ENCODE measurements at regions not wholly inside any gene's neighbourhood (a gene's known extent, or its start where the extent isn't known, plus 50 kb on each side); places are given as distances from the start of the nearest gene placed in this dataset.

DNA sequence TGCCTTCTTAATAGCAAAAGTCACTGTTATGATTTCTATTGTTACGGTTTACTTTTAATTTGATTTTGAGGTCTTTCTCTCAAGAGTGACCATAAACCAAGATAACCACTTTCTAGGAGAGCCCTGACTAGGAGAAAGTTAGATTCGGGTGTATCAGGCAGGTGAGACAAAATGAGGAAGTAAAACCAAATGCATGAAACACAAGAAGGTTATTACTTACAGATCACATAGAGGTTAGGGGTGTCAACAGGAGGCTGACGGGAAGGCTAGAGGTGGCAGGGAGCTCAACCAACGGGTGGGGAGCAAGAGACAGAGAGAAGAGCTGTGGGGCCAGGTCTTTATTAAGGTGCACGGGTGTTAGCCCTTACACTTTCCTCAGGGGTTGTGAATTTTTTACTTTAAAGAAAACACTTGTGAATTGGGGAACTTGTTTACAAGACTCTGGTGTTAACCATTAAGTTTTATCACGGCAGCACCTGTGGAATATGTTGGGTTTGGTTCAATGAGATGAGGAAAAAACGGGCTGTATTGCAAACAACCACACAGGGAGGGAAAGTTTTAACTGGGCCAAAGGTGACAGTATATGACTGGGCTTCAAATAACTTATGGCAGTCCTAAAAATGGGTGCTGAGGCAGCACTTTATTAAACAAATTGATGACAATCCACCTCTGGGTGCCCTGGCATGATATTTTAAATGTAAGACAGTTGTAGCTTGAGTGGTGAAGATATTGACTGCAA is 154.9 kb downstream of the SDHAF3 start:
- Histone ChIP-seq H3K9me3 (ENCODE audit: insufficient read depth in 2 of 2, low read depth in 1 of 2, low read length in 1 of 2) (no peaks in the 10 kb centered on the region), H2AFZ (ENCODE audit: low read length) (no peak overlapping the region), H2BK5ac (ENCODE audit: low read depth, low read length) (no peak overlapping the region), H4K5ac (ENCODE audit: insufficient read length, low read depth, low read length) (no peak overlapping the region), H3K9ac (replicated peaks in 1 of 4; ENCODE audit: extremely low read depth in 1 of 4, low read depth in 3 of 4, low read length in 3 of 4) (no peak overlapping the region), H3K56ac (replicated peaks; ENCODE audit: insufficient read length, low read depth, low read length) (no peak overlapping the region), H3K4me3 (ENCODE audit: extremely low read depth in 1 of 4, insufficient read depth in 2 of 4, low read depth in 3 of 4, low read length in 4 of 4) (no peak overlapping the region), H3K23me2 (ENCODE audit: low read depth, low read length) (no peaks in the 10 kb centered on the region; the same call in 1 of the 2 replicates), H3K4me2 (ENCODE audit: insufficient read depth in 1 of 2, low read depth in 2 of 2, low read length in 2 of 2) (no peak overlapping the region), H2BK20ac (ENCODE audit: low read length) (no peak overlapping the region), H3K4ac (replicated peaks; ENCODE audit: insufficient read length, low read depth, low read length) (no peak overlapping the region), H2AK5ac (ENCODE audit: low read depth, low read length) (no peak overlapping the region), H2BK12ac (ENCODE audit: low read depth, low read length) (no peak overlapping the region), H3K14ac (ENCODE audit: insufficient read length) (no peak overlapping the region), H3K79me2 (ENCODE audit: control insufficient read depth in 1 of 2, insufficient read depth in 2 of 2, low read length in 2 of 2) (no peaks in the 10 kb centered on the region), H3K4me1 (replicated peaks in 1 of 4; ENCODE audit: control insufficient read depth in 3 of 4, insufficient read depth in 4 of 4, low read length in 3 of 4) (peaks cover 0 to 3% (median under 1%) of the 10 kb centered on the region in 4 experiments; a peak in 2 of 7 replicates), H3K27me3 (replicated peaks in 1 of 4; ENCODE audit: control insufficient read depth in 3 of 4, extremely low read depth in 1 of 4, insufficient read depth in 3 of 4, low read length in 3 of 4) (no peaks in the 10 kb centered on the region), H2BK15ac (ENCODE audit: low read length) (no peak overlapping the region), H2BK120ac (replicated peaks; ENCODE audit: low read depth, low read length) (no peak overlapping the region), H4K20me1 (replicated peaks in 1 of 2; ENCODE audit: control insufficient read depth in 1 of 2, insufficient read depth in 2 of 2, low read length in 2 of 2) (no peaks in the 10 kb centered on the region), H3K23ac (ENCODE audit: insufficient read length) (no peak overlapping the region), H3K36me3 (ENCODE audit: control insufficient read depth in 2 of 4, insufficient read depth in 4 of 4, low read length in 3 of 4) (no peaks in the 10 kb centered on the region), H3K27ac (ENCODE audit: low read depth, low read length) (no peak overlapping the region), H3K18ac (ENCODE audit: extremely low read depth, low read length) (no peak overlapping the region), H4K91ac (replicated peaks; ENCODE audit: insufficient read length, low read length) (no peak overlapping the region), H4K8ac (ENCODE audit: extremely low read depth, insufficient read depth, low read length) (no peak overlapping the region), H3K79me1 (ENCODE audit: low read depth, low read length) (no peaks in the 10 kb centered on the region)
- POLR2A ChIA-PET (ENCODE audit: partially characterized antibody): no interaction called here
- DNase-seq (ENCODE audit: low read depth in 1 of 2, low spot score in 2 of 2) (no peak), FAIRE-seq (no peak)
- WGBS, 2 experiments (ENCODE audit: extremely low coverage in 1 of 2, insufficient coverage in 1 of 2, insufficient read length in 1 of 2, insufficient replicate concordance in 2 of 2, low coverage in 1 of 2, low lambda C conversion rate in 2 of 2, missing lambda C conversion rate in 1 of 2): 87% methylated on average over 7 of the region's 7 CpGs; no CpG with 5 or more reads in 1 of the 2 experiments
- CTCF ChIA-PET (ENCODE audit: partially characterized antibody): interaction anchor here (0.6 kb wide), 1 partner anchor 16 kb away, joined by 4 read pairs; no protein-coding TSS in a partner anchor
- TF ChIP-seq RFX5 (IDR thresholded peaks at IDR 0.05; ENCODE audit: borderline replicate concordance, low read depth, low read length) (no peak), TAF1 (IDR thresholded peaks at IDR 0.05; ENCODE audit: low read depth, low read length) (no peak), SP1 (IDR thresholded peaks at IDR 0.05; ENCODE audit: low read depth, low read length) (no peak), NRF1 (IDR thresholded peaks at IDR 0.05; ENCODE audit: low read depth, low read length) (no peak)
